A673 (cell line): ENCODE measurements at regions not wholly inside any gene's neighbourhood (a gene's known extent, or its start where the extent isn't known, plus 50 kb on each side); places are given as distances from the start of the nearest gene placed in this dataset.

Experiments used
- EZH2 ChIP-seq: fragments of 200-600 bp; sonication (generic); IDR thresholded peaks from 2 replicates; pipeline ENCODE4 v1.6.1; 2017; ENCODE audit warnings: borderline replicate concordance, low read depth, mild to moderate bottlenecking, mixed read lengths, antibody characterized with exemption, low read length; ENCODE audit not compliant: poor library complexity, severe bottlenecking
- TF ChIP-seq, protein P1 (sequence below): fragments of 300-800, 200-600 bp; sonication (generic); conservative IDR thresholded peaks from 2 replicates; pipeline ENCODE4 v1.5.1; 2017; ENCODE audit warnings: low read depth, mild to moderate bottlenecking, antibody characterized with exemption, low read length, moderate library complexity, mixed read lengths

DNA sequence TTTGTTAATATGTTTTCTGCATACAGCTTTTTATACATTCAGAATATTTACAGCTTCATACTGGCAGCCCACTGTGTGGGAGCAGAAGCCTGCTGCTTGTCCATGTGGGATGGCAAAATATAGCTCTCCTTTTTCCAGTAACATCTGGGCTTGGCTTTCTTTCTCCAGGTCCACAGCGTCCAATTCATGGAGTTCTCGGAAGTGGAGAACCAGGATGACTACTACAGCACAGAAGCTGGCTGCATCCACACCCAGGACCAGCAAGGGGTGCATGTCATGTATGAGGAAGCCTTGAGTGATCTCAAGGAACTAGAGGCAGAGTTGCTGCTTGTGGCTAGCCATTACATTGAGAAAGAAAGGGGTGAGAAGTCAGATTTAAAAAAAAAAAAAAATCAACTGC, 143.1 kb downstream of the CD164 start:
- no peak for TF ChIP-seq EZH2
- TF ChIP-seq, protein P1, sequence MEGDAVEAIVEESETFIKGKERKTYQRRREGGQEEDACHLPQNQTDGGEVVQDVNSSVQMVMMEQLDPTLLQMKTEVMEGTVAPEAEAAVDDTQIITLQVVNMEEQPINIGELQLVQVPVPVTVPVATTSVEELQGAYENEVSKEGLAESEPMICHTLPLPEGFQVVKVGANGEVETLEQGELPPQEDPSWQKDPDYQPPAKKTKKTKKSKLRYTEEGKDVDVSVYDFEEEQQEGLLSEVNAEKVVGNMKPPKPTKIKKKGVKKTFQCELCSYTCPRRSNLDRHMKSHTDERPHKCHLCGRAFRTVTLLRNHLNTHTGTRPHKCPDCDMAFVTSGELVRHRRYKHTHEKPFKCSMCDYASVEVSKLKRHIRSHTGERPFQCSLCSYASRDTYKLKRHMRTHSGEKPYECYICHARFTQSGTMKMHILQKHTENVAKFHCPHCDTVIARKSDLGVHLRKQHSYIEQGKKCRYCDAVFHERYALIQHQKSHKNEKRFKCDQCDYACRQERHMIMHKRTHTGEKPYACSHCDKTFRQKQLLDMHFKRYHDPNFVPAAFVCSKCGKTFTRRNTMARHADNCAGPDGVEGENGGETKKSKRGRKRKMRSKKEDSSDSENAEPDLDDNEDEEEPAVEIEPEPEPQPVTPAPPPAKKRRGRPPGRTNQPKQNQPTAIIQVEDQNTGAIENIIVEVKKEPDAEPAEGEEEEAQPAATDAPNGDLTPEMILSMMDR: no peak
